Thymus (tissue), 11 donors: ENCODE measurements at regions not wholly inside any gene's neighbourhood (a gene's known extent, or its start where the extent isn't known, plus 50 kb on each side); places are given as distances from the start of the nearest gene placed in this dataset.
"Not testable (repeated sequence)": the region's sequence is repeated elsewhere in the genome, so short reads cannot be mapped to it uniquely, and the experiment has no call there.

Experiments used
- DNase-seq, 9 donors: peaks; one replicate each; pipeline ENCODE4 v3.0.0-alpha.2; 2013; ENCODE audit warnings: low spot score in 9 of 9, low read depth in 6 of 9, missing footprints in 1 of 9
- H3K27ac ChIP-seq, 2 donors: one replicate each; pipeline ENCODE4 v1.5.1; 2013; ENCODE audit warnings: control low read depth in 1 of 2, low read depth in 1 of 2, low read length in 1 of 2, mild to moderate bottlenecking in 1 of 2, moderate library complexity in 1 of 2
- H3K27me3 ChIP-seq, 2 donors: one replicate each; pipeline ENCODE4 v1.5.1; 2013; ENCODE audit warnings: low read length in 1 of 2; ENCODE audit not compliant: control insufficient read depth in 2 of 2, insufficient read depth in 1 of 2
- H3K36me3 ChIP-seq, 2 donors: one replicate each; pipeline ENCODE4 v1.5.1; 2013; ENCODE audit warnings: low read length in 1 of 2, mild to moderate bottlenecking in 1 of 2, moderate library complexity in 1 of 2; ENCODE audit not compliant: control insufficient read depth in 2 of 2, insufficient read depth in 2 of 2
- H3K4me1 ChIP-seq, 2 donors: one replicate each; pipeline ENCODE4 v1.5.1; 2013; ENCODE audit warnings: low read length in 2 of 2; ENCODE audit not compliant: control insufficient read depth in 2 of 2, insufficient read depth in 2 of 2
- H3K4me3 ChIP-seq, 2 donors: one replicate each; pipeline ENCODE4 v1.5.1; 2013; ENCODE audit warnings: low read length in 2 of 2, control low read depth in 1 of 2, mild to moderate bottlenecking in 1 of 2
- H3K9me3 ChIP-seq, 2 donors: one replicate each; pipeline ENCODE4 v1.5.1; 2013; ENCODE audit warnings: low read length in 1 of 2, mild to moderate bottlenecking in 1 of 2; ENCODE audit not compliant: control insufficient read depth in 2 of 2, insufficient read depth in 1 of 2
- WGBS: extraction: QIAGEN DNeasy Blood & Tissue Kit; methylation state at CpG from one replicate; pipeline ENCODE4 v1.1.7; 2013; 5-methylcytosine and 5-hydroxymethylcytosine counted together
- donor health status: healthy.

GRCh38 chr6:85712346-85712745, 69.7 kb upstream of the SYNCRIP start:
- no peaks in the 10 kb centered on the region for H3K4me1 ChIP-seq
- no peaks in the 10 kb centered on the region for H3K27me3 ChIP-seq
- no peaks in the 10 kb centered on the region for H3K36me3 ChIP-seq
- H3K27ac ChIP-seq = no peak overlapping the region
- WGBS = 92% methylated on average over 2 of the region's 2 CpGs
- peaks cover 0 to 7% of the 10 kb centered on the region in 2 donors for H3K9me3 ChIP-seq
- no peak for DNase-seq
- no peak overlapping the region for H3K4me3 ChIP-seq

- not testable (repeated sequence) for H3K4me3 ChIP-seq, H3K36me3 ChIP-seq, H3K4me1 ChIP-seq, H3K27ac ChIP-seq, H3K27me3 ChIP-seq, DNase-seq, H3K9me3 ChIP-seq
- 96% methylated on average over 1 of the region's 1 CpG for WGBS
Measured at GRCh38 chr6:85707515-85708145, 64.9 kb upstream of the SYNCRIP start.

- H3K36me3 ChIP-seq = no peaks in the 10 kb centered on the region
- H3K27me3 ChIP-seq = no peaks in the 10 kb centered on the region
- H3K9me3 ChIP-seq = no peaks in the 10 kb centered on the region
- H3K27ac ChIP-seq = no peak overlapping the region
- H3K4me3 ChIP-seq = no peak overlapping the region
- DNase-seq = no peak
- H3K4me1 ChIP-seq = no peaks in the 10 kb centered on the region
- WGBS = 89% methylated on average over 3 of the region's 3 CpGs
Measured at GRCh38 chr6:85706272-85706671, 63.6 kb upstream of the SYNCRIP start.

- H3K27me3 ChIP-seq = no peaks in the 10 kb centered on the region
- DNase-seq = no peak
- H3K4me1 ChIP-seq = no peaks in the 10 kb centered on the region
- no peaks in the 10 kb centered on the region for H3K9me3 ChIP-seq
- no peak overlapping the region for H3K27ac ChIP-seq
- 96% methylated on average over 8 of the region's 8 CpGs for WGBS
- no peaks in the 10 kb centered on the region for H3K36me3 ChIP-seq
- H3K4me3 ChIP-seq = no peak overlapping the region
Measured at GRCh38 chr6:85705220-85705619, 62.5 kb upstream of the SYNCRIP start.

- no peaks in the 10 kb centered on the region for H3K36me3 ChIP-seq
- no peak overlapping the region for H3K4me3 ChIP-seq
- H3K27ac ChIP-seq = no peak overlapping the region
- no peak for DNase-seq
- H3K4me1 ChIP-seq = no peaks in the 10 kb centered on the region
- H3K9me3 ChIP-seq = no peaks in the 10 kb centered on the region
- no peaks in the 10 kb centered on the region for H3K27me3 ChIP-seq
Measured at GRCh38 chr6:85703406-85703805, 60.7 kb upstream of the SYNCRIP start.
